WTC11 (cell line): ENCODE measurements at regions not wholly inside any gene's neighbourhood (a gene's known extent, or its start where the extent isn't known, plus 50 kb on each side); places are given as distances from the start of the nearest gene placed in this dataset.

Experiments
- ATAC-seq: fragments of 200-7000 bp; cut with Tn5 transposase; 2 replicates; pipeline ENCODE4 v1.10.0; 2021; ENCODE audit warnings: mild to moderate bottlenecking, moderate library complexity
- CTCF ChIA-PET: fragments of 300-600 bp; sonication (Branson Sonifier 250); formaldehyde crosslinking; loops from one replicate; lab custom pipeline; 2021; ENCODE audit warnings: antibody characterized with exemption; lab: Charles Lee
- POLR2A ChIA-PET: fragments of 350-600 bp; sonication (Branson Sonifier 250); formaldehyde crosslinking; loops from one replicate; lab custom pipeline; 2021; ENCODE audit warnings: antibody characterized with exemption; lab: Charles Lee
- DNase-seq: peaks from one replicate; pipeline ENCODE4 v3.0.0; 2021; ENCODE audit warnings: low spot score
- H3K27ac Mint-ChIP-seq: 2 replicates; pipeline ENCODE4 v1.8.0; 2021; ENCODE audit warnings: mixed read lengths
- H3K27me3 Mint-ChIP-seq: 2 replicates; pipeline ENCODE4 v1.8.0; 2021; ENCODE audit warnings: low read depth, mild to moderate bottlenecking, moderate library complexity, mixed read lengths
- H3K36me3 Mint-ChIP-seq: 2 replicates; pipeline ENCODE4 v1.8.0; 2021; ENCODE audit warnings: mixed read lengths
- H3K4me1 Mint-ChIP-seq: 2 replicates; pipeline ENCODE4 v1.8.0; 2022; ENCODE audit warnings: mixed read lengths
- H3K4me3 Mint-ChIP-seq: 2 replicates; pipeline ENCODE4 v1.8.0; 2021; ENCODE audit warnings: mild to moderate bottlenecking, moderate library complexity, mixed read lengths
- H3K9me3 Mint-ChIP-seq: 2 replicates; pipeline ENCODE4 v1.8.0; 2021; ENCODE audit warnings: mixed read lengths
- CREB1 ChIP-seq: sonication (generic); formaldehyde crosslinking; IDR thresholded peaks from 2 replicates; pipeline ENCODE4 v1.8.0; 2023; ENCODE audit warnings: mild to moderate bottlenecking, missing genetic modification reagents
- CREM ChIP-seq: sonication (generic); formaldehyde crosslinking; IDR thresholded peaks from 2 replicates; pipeline ENCODE4 v1.8.1; 2022; ENCODE audit warnings: mild to moderate bottlenecking, missing genetic modification reagents, moderate library complexity
- GABPB1 ChIP-seq: sonication (generic); formaldehyde crosslinking; IDR thresholded peaks from 2 replicates; pipeline ENCODE4 v1.8.1; 2023; ENCODE audit warnings: mild to moderate bottlenecking, missing genetic modification reagents
- GRHL2 ChIP-seq: fragments of 250-450 bp; sonication (Bioruptor Pico); IDR thresholded peaks from 2 replicates; pipeline ENCODE4 v1.8.0; 2022; ENCODE audit warnings: mild to moderate bottlenecking, moderate library complexity; ENCODE audit not compliant: insufficient replicate concordance, severe bottlenecking
- HMGA2 ChIP-seq: fragments of 250-450 bp; sonication (Bioruptor Pico); IDR thresholded peaks from 2 replicates; pipeline ENCODE4 v1.4.0; 2021; ENCODE audit warnings: mild to moderate bottlenecking, moderate library complexity
- MXD4 ChIP-seq: fragments of 250-450 bp; sonication (Bioruptor Pico); IDR thresholded peaks from 2 replicates; pipeline ENCODE4 v1.8.0; 2021; ENCODE audit warnings: mild to moderate bottlenecking, moderate library complexity, borderline replicate concordance
- NFATC4 ChIP-seq: fragments of 250-450 bp; sonication (Bioruptor Pico); IDR thresholded peaks from 2 replicates; pipeline ENCODE4 v1.9.0; 2021; ENCODE audit warnings: mild to moderate bottlenecking
- NFE2L1 ChIP-seq: sonication (generic); formaldehyde crosslinking; IDR thresholded peaks from 2 replicates; pipeline ENCODE4 v1.8.1; 2023; ENCODE audit warnings: missing genetic modification reagents
- NR2C2 ChIP-seq: sonication (generic); formaldehyde crosslinking; IDR thresholded peaks from 2 replicates; pipeline ENCODE4 v1.8.0; 2022; ENCODE audit warnings: mild to moderate bottlenecking, missing genetic modification reagents
- NR3C1 ChIP-seq: sonication (generic); formaldehyde crosslinking; conservative IDR thresholded peaks from 2 replicates; pipeline ENCODE4 v1.8.1; 2023; ENCODE audit warnings: low read depth, mild to moderate bottlenecking, missing genetic modification reagents
- TCF7 ChIP-seq: sonication (generic); formaldehyde crosslinking; IDR thresholded peaks from 2 replicates; pipeline ENCODE4 v1.8.0; 2022; ENCODE audit warnings: mild to moderate bottlenecking, low read depth, missing genetic modification reagents, moderate library complexity
- TP53 ChIP-seq: sonication (generic); formaldehyde crosslinking; IDR thresholded peaks from 2 replicates; pipeline ENCODE4 v1.8.1; 2023; ENCODE audit warnings: mild to moderate bottlenecking, missing genetic modification reagents
- ZNF219 ChIP-seq: sonication (generic); formaldehyde crosslinking; IDR thresholded peaks from 2 replicates; pipeline ENCODE4 v1.8.0; 2023; ENCODE audit warnings: missing genetic modification reagents, mild to moderate bottlenecking, borderline replicate concordance
- ZNF232 ChIP-seq: sonication (generic); formaldehyde crosslinking; IDR thresholded peaks from 2 replicates; pipeline ENCODE4 v1.8.0; 2022; ENCODE audit warnings: mild to moderate bottlenecking, missing genetic modification reagents
- ZNF423 ChIP-seq: fragments of 250-450 bp; sonication (Bioruptor Pico); IDR thresholded peaks from 2 replicates; pipeline ENCODE4 v2.1.2; 2022; ENCODE audit warnings: mild to moderate bottlenecking, moderate library complexity
- TF ChIP-seq, protein P1 (sequence below): sonication (generic); formaldehyde crosslinking; IDR thresholded peaks from 2 replicates; pipeline ENCODE4 v1.8.1; 2023; ENCODE audit warnings: mild to moderate bottlenecking, missing genetic modification reagents
- TF ChIP-seq, protein P2 (sequence below): fragments of 250-450 bp; sonication (Bioruptor Pico); IDR thresholded peaks from 2 replicates; pipeline ENCODE4 v2.1.2; 2022; ENCODE audit warnings: mild to moderate bottlenecking, moderate library complexity
- TF ChIP-seq, protein P3 (sequence below): sonication (generic); formaldehyde crosslinking; IDR thresholded peaks from 2 replicates; pipeline ENCODE4 v1.8.1; 2022; ENCODE audit warnings: mild to moderate bottlenecking, moderate library complexity, missing genetic modification reagents
- TF ChIP-seq, protein P4 (sequence below): sonication (generic); formaldehyde crosslinking; IDR thresholded peaks from 2 replicates; pipeline ENCODE4 v1.8.1; 2022; ENCODE audit warnings: low read depth, missing genetic modification reagents, borderline replicate concordance
- TF ChIP-seq, protein P5 (sequence below): sonication (generic); formaldehyde crosslinking; IDR thresholded peaks from 2 replicates; pipeline ENCODE4 v1.8.0; 2022; ENCODE audit warnings: mild to moderate bottlenecking, missing genetic modification reagents
- TF ChIP-seq, protein P6 (sequence below): fragments of 250-450 bp; sonication (Bioruptor Pico); IDR thresholded peaks from 2 replicates; pipeline ENCODE4 v1.9.0; 2021; ENCODE audit warnings: mild to moderate bottlenecking
- TF ChIP-seq, protein P7 (sequence below): sonication (generic); formaldehyde crosslinking; IDR thresholded peaks from 2 replicates; pipeline ENCODE4 v1.8.1; 2023; ENCODE audit warnings: mild to moderate bottlenecking, missing genetic modification reagents

DNA sequence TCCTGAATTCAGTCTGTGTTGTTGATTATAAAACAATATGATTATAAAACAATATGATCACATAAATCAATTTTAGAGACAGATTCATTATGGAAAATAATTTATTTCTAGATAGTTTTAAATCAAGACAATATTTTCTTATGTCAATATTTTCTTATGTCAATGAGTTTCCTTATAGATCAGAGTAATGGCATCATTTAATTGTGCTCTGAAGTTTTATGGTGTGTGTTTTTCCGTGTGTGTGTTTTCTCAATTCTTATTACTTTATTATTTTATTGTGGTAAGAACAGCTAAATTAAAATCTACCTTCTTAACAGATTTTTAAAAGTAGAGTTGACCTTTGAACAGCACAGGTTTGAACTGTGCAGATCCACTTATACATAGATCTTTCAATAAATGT lies 105.3 kb upstream of the SLCO1B1 start:
- CTCF ChIA-PET: no interaction called here
- POLR2A ChIA-PET: no interaction called here
- TF ChIP-seq CREB1 (CRISPR knock-in tag) (no peak), NFE2L1 (CRISPR knock-in tag) (no peak), TCF7 (CRISPR knock-in tag) (no peak)
- TF ChIP-seq, protein P1, sequence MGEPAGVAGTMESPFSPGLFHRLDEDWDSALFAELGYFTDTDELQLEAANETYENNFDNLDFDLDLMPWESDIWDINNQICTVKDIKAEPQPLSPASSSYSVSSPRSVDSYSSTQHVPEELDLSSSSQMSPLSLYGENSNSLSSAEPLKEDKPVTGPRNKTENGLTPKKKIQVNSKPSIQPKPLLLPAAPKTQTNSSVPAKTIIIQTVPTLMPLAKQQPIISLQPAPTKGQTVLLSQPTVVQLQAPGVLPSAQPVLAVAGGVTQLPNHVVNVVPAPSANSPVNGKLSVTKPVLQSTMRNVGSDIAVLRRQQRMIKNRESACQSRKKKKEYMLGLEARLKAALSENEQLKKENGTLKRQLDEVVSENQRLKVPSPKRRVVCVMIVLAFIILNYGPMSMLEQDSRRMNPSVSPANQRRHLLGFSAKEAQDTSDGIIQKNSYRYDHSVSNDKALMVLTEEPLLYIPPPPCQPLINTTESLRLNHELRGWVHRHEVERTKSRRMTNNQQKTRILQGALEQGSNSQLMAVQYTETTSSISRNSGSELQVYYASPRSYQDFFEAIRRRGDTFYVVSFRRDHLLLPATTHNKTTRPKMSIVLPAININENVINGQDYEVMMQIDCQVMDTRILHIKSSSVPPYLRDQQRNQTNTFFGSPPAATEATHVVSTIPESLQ (CRISPR knock-in tag): no peak
- TF ChIP-seq, protein P2, sequence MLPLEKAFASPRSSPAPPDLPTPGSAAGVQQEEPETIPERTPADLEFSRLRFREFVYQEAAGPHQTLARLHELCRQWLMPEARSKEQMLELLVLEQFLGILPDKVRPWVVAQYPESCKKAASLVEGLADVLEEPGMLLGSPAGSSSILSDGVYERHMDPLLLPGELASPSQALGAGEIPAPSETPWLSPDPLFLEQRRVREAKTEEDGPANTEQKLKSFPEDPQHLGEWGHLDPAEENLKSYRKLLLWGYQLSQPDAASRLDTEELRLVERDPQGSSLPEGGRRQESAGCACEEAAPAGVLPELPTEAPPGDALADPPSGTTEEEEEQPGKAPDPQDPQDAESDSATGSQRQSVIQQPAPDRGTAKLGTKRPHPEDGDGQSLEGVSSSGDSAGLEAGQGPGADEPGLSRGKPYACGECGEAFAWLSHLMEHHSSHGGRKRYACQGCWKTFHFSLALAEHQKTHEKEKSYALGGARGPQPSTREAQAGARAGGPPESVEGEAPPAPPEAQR: no peak
- TF ChIP-seq, protein P3, sequence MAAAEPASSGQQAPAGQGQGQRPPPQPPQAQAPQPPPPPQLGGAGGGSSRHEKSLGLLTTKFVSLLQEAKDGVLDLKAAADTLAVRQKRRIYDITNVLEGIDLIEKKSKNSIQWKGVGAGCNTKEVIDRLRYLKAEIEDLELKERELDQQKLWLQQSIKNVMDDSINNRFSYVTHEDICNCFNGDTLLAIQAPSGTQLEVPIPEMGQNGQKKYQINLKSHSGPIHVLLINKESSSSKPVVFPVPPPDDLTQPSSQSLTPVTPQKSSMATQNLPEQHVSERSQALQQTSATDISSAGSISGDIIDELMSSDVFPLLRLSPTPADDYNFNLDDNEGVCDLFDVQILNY: no peak
- Mint-ChIP-seq H3K36me3 (no peaks in the 10 kb centered on the region), H3K27me3 (no peaks in the 10 kb centered on the region), H3K9me3 (peaks cover 9% of the 10 kb centered on the region), H3K4me1 (no peaks in the 10 kb centered on the region), H3K27ac (no peak overlapping the region), H3K4me3 (no peak overlapping the region)
- no peak for DNase-seq
- no peak for ATAC-seq

DNA sequence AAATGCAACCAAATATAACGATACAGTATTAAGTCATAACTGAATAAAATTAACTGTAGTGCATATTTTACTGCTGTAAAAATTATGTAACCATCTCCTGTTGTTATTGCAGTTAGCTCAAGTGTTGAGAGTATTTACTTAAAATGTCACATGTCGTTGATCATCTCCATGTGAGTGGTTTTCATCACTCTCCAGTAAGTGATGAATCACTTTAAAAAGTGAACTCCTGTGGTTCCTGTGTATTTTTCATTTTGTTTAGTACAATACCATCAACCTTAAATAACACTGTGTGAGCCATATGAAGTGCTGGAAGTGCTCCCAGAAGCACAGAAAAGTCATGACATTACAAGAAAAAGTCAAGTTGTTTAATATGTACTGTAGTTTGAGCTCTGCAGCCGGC lies 104.7 kb upstream of the SLCO1B1 start:
- ATAC-seq (no peak), DNase-seq (no peak)
- H3K27me3 Mint-ChIP-seq: no peaks in the 10 kb centered on the region
- ChIA-PET CTCF (no interaction called here), POLR2A (no interaction called here)
- peaks cover 12% of the 10 kb centered on the region for H3K9me3 Mint-ChIP-seq
- H3K4me3 Mint-ChIP-seq: no peak overlapping the region
- TF ChIP-seq NFE2L1 (CRISPR knock-in tag) (no peak), NR3C1 (CRISPR knock-in tag) (no peak), NR2C2 (no peak), CREM (CRISPR knock-in tag) (no peak), ZNF232 (CRISPR knock-in tag) (no peak), ZNF423 (CRISPR knock-in tag) (no peak), MXD4 (CRISPR knock-in tag) (no peak), HMGA2 (CRISPR knock-in tag) (no peak), GRHL2 (CRISPR knock-in tag) (no peak), TP53 (no peak), GABPB1 (CRISPR knock-in tag) (no peak), ZNF219 (CRISPR knock-in tag) (no peak), NFATC4 (CRISPR knock-in tag) (no peak)
- TF ChIP-seq, protein P4, sequence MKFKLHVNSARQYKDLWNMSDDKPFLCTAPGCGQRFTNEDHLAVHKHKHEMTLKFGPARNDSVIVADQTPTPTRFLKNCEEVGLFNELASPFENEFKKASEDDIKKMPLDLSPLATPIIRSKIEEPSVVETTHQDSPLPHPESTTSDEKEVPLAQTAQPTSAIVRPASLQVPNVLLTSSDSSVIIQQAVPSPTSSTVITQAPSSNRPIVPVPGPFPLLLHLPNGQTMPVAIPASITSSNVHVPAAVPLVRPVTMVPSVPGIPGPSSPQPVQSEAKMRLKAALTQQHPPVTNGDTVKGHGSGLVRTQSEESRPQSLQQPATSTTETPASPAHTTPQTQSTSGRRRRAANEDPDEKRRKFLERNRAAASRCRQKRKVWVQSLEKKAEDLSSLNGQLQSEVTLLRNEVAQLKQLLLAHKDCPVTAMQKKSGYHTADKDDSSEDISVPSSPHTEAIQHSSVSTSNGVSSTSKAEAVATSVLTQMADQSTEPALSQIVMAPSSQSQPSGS (CRISPR knock-in tag): no peak
- TF ChIP-seq, protein P5, sequence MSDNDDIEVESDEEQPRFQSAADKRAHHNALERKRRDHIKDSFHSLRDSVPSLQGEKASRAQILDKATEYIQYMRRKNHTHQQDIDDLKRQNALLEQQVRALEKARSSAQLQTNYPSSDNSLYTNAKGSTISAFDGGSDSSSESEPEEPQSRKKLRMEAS (CRISPR knock-in tag): no peak
- TF ChIP-seq, protein P6, sequence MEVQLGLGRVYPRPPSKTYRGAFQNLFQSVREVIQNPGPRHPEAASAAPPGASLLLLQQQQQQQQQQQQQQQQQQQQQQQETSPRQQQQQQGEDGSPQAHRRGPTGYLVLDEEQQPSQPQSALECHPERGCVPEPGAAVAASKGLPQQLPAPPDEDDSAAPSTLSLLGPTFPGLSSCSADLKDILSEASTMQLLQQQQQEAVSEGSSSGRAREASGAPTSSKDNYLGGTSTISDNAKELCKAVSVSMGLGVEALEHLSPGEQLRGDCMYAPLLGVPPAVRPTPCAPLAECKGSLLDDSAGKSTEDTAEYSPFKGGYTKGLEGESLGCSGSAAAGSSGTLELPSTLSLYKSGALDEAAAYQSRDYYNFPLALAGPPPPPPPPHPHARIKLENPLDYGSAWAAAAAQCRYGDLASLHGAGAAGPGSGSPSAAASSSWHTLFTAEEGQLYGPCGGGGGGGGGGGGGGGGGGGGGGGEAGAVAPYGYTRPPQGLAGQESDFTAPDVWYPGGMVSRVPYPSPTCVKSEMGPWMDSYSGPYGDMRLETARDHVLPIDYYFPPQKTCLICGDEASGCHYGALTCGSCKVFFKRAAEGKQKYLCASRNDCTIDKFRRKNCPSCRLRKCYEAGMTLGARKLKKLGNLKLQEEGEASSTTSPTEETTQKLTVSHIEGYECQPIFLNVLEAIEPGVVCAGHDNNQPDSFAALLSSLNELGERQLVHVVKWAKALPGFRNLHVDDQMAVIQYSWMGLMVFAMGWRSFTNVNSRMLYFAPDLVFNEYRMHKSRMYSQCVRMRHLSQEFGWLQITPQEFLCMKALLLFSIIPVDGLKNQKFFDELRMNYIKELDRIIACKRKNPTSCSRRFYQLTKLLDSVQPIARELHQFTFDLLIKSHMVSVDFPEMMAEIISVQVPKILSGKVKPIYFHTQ (CRISPR knock-in tag): no peak
- TF ChIP-seq, protein P7, sequence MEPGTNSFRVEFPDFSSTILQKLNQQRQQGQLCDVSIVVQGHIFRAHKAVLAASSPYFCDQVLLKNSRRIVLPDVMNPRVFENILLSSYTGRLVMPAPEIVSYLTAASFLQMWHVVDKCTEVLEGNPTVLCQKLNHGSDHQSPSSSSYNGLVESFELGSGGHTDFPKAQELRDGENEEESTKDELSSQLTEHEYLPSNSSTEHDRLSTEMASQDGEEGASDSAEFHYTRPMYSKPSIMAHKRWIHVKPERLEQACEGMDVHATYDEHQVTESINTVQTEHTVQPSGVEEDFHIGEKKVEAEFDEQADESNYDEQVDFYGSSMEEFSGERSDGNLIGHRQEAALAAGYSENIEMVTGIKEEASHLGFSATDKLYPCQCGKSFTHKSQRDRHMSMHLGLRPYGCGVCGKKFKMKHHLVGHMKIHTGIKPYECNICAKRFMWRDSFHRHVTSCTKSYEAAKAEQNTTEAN (CRISPR knock-in tag): no peak
- no peaks in the 10 kb centered on the region for H3K4me1 Mint-ChIP-seq
- H3K27ac Mint-ChIP-seq: no peak overlapping the region
- H3K36me3 Mint-ChIP-seq: no peaks in the 10 kb centered on the region
